GM19035 (cell line): ENCODE measurements at regions not wholly inside any gene's neighbourhood (a gene's known extent, or its start where the extent isn't known, plus 50 kb on each side); places are given as distances from the start of the nearest gene placed in this dataset.
"Not testable (repeated sequence)": the region's sequence is repeated elsewhere in the genome, so short reads cannot be mapped to it uniquely, and the experiment has no call there.

Experiments used
- ATAC-seq: cut with Tn5 transposase; IDR thresholded peaks from one replicate; pipeline ENCODE4 v1.9.1; 2021; ENCODE audit not compliant: unreplicated experiment

DNA sequence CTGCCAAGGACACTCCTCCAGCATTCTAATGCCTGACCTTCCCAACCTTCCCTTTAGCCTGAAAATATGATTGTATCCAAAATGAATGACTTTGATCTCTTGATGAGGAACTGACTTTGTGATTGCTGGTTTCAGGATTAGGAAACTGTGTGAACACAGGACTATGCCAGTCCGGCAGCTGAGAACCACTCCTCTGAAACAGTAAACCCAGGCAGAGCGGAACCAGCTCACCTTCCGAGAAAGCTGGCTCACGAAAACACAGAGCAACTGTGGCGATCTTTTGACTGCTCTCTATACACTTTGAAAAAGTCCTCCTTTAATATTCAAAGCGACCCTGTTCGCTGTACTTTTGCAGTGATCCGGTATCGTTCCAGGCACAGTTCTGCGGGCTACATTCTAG lies 258.8 kb upstream of the IRS2 start:
- ATAC-seq = no peak

DNA sequence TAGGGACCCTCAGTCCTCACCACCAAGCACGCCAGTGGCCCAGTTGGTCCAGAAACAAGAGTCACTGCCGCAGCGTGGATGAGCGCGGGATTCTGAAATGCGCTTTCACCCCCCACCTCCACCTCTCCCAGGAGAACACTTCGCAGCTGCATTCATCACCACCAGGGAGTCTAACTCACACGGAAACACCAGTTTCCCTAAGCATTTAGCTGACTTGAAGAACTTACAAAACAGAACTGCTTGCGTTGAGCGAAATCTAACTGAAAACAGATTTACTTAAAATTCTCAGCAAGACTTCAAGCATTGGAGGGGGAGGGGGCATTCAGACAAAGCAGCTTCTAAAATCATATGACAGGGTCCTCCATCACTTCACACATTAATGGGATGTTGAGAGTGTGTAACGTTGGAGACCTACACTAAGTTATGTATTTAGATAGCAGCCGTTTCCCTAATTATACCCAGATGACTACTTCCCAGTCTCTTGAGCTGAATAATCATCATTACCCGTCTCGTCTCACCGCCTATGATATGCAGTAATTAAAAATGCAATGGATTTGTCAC lies 258.2 kb upstream of the IRS2 start:
- ATAC-seq = no peak

DNA sequence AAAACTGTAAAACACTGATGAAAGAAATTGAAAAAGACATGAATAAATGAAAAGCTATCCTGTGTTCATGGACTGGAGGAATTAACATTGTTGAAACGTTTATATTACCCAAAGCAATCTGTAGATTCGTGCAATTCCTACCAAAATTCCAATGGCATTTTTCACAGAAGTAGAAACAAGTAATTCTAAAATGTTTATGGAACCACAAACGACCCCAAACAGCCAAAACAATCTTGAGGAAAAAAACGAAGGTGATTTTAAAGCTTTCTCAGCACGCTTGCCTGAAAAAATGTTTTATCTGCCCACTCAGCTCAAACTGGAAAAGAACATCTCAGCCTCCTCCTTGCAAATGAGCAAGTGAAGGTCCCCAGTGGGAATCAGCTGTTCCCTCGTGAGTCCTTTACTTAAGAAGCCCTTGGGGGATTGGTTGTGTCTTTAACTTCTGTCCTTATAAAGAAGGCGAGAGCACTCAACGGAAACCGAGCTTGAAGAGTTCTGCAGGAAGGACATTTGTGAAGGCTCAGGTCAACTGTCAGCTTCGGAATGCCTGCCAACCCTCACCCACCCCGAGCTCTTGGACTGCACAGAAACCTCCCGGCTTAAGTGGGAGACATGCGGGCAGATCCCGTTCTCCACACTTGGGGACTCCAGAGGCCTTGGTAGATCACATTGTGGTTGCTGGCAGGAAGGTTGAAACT lies 256.0 kb upstream of the IRS2 start:
- no peak for ATAC-seq

DNA sequence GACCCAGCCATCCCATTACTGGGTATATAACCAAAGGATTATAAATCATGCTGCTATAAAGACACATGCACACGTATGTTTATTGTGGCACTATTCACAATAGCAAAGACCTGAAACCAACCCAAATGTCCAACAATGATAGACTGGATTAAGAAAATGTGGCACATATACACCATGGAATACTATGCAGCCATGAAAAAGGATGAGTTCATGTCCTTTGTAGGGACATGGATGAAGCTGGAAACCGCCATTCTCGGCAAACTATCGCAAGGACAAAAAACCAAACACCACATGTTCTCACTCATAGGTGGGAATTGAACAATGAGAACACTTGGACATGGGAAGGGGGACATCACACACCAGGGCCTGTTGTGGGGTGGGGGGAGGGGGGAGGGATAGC lies 255.3 kb upstream of the IRS2 start:
- not testable (repeated sequence) for ATAC-seq

DNA sequence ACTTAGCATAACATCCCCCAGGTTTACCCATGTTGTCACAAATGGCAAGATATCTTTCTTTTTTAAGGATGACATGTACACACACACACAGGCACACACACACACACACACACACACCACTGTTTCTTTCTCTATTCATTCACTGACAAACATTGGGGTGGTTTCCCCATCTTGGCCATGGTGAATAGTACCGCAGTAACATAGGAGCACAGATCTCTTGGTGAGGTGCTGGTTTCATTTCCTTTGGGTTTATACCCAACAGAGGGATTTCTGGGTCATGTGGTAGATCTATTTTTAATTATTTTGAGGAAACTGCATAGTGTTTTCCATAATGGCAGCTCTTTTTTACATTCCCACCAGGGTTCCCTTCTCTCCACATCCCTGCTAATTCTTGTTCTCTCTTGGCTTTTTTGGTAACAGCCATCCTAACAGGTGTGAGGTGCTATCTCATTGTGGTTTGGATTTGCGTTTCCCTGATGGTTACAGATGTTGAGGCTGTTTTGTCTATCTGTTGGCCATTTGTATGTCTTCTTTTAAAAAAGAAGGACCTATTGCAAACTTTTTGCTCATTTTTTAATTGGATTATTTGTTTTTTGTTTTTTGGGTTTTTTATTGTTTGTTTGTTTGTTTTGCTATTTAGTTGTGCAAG lies 251.7 kb upstream of the IRS2 start:
- ATAC-seq = no peak

DNA sequence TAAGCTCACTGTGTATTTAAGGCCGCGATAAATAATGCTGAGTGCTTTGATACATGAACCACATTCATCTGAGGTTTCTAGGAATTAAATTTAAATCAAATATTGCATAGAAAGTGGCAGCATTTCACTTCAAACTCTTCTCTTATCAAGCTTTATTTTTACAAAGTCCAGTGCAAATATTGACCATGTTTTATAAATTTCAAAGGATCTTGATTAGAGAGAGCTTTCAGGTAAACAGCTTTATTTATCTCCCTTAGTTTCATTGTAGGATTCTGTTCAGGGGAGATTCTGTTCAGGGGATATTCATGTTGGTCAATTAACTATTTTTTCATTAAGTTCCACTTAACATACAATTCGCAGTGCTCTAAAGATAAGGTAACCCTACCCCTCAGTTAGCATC lies 249.7 kb upstream of the IRS2 start:
- no peak for ATAC-seq

DNA sequence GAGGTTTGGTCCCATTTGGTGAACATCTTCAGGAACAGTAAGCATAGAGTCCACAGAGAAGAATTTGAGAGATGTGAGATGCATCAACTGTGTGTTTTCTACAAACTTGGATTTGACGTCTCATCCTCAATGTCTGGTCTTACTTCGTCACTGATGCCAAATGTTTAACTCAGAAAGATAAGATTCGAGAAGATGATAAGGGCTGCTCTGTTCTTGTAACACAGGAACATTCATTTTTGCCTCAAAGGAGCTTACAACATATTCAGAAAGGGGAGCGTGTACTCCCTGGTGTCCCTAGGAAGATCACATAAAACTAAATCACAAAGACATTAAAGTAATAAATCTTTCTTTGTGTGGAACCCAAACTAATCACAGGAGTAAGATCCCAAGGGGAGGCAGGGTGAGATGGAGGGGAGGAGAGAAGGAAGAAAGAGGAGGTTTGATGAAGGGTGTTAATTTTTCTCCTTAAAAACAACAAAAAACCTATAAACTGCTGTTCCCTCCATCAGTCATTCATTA lies 247.7 kb upstream of the IRS2 start:
- ATAC-seq = no peak

DNA sequence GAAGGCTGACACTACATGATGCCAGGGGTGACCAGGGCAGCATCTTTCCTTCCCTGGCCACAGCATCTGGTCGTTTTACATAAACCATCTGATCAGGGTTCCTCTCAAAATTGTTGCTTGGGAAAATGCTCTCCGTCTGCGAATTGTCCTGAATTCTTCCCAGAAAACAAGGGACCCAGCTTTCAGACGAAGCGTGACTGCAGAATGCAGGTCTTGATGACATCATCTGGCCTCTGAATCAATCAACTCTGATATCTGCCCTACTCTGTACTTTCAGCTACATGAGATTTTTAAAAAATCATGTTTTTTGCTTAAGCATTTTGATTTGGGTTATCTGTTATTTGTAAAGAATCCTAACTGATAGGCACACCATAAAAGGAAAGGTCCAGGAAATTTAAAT lies 246.6 kb upstream of the IRS2 start:
- ATAC-seq = no peak

DNA sequence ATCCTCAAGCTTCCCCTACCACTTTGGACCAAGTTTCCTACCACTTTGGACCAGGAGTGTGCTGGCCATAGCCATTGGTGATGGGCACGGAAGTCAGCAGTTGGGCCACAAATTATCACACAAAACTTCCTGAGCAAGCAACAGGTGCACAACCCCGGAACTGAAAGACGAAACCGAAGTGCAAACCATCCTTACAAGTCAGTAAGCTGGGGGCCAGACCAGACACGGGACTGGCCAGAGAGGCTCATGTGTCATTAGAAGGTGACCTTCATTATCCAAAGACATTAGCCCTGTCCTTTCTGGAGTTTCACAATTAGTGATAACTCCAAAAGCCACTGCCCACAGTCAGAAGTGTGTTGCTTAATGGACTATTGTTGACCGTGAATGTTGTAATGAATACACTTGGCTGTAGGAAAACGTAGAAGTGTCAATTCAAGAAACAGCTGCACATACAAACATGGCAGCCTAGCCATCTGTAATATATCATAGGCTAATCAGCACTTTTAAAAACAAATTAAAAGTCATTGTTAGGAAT lies 244.1 kb upstream of the IRS2 start:
- no peak for ATAC-seq

DNA sequence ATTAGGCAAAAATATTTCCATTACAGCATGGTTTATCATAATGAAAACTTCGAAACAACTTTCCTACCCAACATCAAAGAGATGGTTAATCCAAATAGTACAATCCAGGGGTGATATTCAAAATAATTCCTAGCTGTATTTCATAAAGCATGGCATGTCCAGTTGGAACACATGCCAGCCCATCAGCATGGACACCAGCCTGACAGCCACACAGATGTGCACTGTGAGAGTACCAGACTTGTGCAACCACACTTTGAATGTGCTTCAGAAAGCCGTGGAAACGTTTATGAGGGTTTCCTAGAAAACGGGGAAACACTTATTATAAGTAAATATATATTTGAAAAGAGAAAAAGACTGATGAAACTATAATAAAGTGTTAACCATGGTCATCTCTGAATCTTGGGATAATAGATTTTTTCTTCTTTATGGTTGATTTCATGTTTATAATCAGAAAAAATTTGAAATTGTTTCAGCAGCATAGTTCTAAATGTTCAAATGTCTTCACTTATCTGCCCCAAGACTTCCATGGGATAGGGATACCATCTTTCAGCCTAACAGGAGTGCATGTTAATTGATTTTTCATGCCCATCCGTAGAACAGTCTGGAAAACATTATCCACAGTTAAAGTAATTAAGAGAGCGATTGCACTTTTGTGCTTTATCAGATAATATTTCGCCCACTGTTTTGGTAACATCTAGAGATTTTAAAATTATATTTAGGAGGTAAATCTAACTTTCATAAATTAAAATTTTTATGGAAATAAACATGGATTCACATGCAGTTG lies 242.6 kb upstream of the IRS2 start:
- ATAC-seq = no peak

DNA sequence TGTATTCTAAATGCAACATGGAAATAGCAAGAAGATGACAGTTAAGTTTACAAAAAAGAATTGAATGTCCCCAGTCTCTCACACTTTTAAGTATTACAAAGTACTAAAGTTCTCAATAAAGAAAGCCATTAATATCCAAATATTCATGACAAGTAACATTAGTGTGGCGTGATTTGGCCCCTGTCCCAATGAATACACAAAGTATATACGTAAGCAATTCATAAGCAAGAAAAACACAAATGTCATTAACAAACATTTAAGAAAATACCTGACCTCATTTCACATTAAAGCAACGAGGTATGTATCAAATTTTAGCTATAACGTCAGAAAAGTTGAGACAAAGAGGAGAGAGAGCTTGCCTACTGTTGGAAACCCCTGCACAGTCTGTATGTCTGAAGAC lies 241.9 kb upstream of the IRS2 start:
- ATAC-seq = no peak

DNA sequence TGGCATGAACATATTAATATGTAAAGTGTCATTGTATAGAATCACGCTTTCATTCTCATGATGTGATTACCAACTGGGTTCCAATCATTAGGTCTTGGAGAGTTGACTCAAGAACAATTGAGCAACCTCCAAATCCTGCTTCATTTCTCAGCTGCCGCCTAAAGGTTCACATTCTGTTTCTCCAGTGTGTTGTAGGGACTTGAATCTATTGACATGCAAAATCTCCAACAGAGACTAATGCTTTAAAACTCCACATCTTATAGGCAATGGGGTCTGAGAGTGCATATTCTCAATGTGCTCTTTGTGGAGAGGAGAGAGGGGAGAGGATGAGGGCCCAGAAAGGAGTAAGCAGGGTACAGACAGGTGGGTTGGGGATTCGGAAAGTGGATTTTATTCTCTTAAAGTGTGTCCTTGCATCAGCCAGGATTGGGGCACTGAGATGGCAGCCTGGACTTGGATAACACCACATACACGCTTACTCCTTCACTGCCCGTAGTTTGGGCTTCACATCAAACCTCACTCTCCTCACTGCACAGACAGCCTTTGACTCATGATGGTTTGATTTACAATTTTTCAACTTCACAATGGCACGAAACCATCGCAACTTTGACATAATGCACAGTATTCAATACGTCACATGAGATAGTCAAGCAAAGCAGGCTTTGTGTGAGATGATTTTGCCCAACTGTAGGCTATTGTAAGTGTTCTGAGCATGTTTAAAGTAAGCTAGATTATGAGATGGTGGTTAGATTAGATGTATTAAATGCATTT lies 241.3 kb upstream of the IRS2 start:
- no peak for ATAC-seq

DNA sequence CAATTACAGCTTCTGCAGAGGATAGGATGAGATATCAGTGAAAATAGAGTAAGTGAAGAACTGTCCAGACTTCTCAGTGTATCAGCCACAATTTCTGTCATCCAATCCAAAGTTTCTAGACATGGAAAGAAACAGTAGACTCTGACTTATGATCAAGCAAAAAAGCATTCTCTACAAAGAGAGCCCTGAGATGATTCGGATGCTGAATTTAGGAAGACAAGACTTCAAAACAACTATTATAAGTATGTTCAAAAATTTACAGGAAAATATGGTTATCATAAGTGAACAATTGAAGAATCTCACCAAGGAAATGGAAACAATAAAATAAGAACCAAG lies 238.2 kb upstream of the IRS2 start:
- ATAC-seq = no peak

DNA sequence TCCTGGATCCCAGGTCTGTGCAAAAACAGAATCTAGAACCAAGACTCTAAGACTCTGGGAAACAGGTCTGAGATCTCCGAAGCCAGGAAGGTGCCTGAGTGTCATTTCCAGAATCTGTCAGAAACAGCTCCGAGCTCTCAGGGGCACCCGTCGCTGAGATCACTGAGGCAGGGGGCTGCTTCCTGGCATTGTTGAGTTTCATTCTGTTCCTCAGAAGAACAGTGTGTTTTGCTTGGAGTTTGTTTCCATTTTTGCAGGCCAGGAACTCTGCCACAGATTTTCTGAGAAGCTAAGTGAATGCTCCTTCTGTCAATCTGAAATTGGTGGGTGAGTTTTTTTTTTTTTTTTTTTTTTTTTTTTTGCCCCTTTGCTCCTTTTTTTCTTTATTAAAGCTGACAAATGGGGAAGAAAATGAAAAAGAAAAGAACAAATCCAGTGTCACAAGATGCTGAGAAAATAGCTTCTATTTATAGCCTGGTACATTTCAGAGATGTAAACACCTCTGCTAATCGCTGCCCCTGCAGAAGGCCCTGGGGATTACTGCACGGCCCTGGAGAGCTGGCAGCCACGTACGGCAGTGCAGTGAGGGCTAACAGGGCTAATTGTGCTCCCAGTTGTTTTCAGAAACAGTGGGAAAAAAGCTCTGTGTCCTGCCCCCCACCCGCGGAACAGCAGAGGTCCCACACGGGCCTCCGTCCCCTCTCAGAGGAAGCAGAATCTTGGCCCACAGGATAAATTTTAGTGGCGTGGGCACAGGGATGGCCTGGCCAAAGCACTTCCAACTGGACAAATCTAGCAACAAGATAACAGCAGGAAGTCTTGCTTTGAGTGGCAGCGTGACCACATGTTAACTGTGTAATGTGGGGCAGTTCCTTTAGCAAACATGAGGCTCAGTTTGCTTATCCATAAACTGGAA lies 237.6 kb upstream of the IRS2 start:
- no peak for ATAC-seq

DNA sequence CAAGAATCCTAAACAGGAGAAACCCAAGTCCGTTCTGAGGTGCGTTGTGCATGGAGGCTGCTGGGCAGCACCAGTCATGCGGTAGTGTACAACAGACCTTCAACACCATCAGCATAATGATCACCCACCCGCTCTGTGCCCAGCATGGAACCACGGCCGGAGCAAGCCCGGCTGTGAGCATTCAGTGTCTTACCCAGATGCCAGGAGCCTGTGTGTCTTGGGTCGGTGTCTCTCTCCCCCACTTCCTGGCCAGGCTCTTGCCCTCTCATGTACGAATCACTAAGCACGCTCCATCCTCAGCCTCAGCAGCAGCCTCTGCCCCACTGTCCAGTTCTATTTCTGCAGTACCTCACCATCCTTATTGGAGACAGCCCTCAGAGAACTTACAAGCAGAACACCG lies 231.6 kb upstream of the IRS2 start:
- no peak for ATAC-seq

DNA sequence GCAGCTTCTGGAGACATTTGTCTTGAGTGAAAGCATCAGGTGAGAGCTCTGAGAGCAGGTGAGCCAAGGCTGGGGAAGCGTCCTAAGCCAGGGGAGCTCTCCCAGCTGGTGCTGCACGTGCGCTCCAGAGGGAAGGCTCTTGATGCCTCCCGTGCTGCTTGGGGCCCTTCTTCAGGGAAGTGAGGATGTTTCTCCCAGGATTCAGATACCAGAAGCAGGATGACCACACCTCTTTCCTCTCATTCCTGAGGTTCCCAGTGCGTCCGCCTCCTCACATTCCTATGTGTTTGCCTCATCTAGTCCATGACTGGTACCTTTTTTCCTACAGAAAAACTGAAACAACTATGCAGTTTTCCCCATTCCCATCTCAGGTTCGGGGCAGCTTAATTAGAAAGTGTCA lies 231.0 kb upstream of the IRS2 start:
- no peak for ATAC-seq

DNA sequence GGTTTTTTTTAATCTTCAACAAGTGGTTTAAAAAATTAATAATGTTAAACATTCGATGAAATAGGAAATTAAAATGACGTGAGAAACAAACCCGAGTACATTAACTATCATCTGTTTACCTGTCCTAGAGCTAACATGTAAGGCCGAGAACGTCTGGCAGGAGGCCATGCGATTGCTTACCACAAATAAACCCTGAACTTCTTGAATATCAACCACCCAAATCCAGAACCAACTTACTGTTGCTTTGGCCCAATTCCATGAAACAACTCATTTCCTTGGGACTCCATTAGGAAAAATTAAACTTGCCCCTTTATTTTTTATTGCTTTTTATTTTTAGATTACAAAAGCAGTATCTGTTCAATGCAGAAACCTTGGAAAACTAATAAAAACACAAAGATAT lies 228.9 kb upstream of the IRS2 start:
- ATAC-seq = no peak

DNA sequence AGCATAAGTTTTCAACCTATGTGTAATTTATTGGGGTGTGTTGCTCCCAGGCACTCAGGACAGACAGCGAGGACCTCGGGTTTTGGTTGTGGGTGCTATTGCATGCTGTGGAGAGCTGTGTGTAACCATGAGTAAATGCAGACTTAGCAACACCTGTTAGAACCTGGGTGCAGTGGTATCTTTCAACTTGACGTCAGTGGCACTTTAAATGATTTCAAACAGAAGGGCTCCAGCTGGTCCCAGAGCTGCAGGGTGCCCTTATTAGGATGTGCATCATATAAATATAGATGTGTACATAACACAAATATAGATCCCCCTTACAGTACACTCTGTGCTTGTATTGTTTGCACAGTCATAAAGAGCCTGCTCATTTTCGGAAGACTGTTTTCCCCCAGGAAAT lies 228.3 kb upstream of the IRS2 start:
- no peak for ATAC-seq

DNA sequence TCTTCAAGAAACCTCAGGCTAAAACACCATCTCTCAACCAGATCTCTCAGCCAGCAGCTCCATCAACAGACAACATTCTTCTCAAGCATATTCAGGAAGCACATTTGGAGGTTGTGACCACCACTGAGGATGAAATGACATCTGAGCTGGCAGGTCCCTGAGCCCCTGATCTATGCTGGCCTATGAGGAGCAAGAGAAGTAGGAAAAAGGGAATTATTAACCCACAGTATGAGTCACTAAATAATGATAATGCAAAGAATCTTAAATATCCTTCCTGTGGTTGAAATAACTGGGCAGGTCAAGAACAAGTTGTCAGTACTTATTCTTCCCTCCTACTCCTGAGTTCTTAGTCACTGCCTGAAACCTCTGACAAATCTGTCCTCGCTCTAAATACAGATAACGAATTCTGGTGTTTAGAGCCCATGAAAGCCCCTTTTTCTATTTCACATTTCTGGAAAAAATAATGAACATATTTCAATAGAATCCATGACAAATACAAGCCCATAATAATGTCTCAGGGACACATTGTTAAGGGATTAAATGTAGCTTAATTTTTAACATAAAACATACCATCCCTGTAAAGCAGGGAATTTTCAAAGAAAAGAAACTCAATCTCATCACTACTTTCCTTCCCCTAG lies 225.8 kb upstream of the IRS2 start:
- no peak for ATAC-seq
